ENCODE measurements at regions not wholly inside any gene's neighbourhood (a gene's known extent, or its start where the extent isn't known, plus 50 kb on each side); places are given as distances from the start of the nearest gene placed in this dataset.

DNA sequence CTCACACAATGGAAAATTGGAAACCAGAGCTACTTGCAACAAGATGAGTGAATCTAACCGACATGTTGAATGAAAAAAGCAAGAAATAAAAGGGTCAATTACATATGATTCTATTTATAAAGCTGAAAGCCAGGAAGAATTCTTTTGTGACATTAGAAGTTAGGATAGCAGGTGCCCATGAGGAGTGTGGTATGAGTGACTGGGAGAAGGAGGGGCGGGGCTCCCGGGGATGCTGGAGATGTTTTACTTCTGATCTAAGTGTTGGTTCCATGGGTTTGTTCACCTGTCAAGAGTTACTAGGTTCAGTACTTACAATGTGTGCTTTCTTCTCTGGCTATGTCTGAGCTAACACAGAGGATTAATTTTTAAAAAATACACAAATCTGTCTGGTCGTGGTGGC is 60.8 kb downstream of the NSMCE3 start:
- no peak for DNase-seq

DNA sequence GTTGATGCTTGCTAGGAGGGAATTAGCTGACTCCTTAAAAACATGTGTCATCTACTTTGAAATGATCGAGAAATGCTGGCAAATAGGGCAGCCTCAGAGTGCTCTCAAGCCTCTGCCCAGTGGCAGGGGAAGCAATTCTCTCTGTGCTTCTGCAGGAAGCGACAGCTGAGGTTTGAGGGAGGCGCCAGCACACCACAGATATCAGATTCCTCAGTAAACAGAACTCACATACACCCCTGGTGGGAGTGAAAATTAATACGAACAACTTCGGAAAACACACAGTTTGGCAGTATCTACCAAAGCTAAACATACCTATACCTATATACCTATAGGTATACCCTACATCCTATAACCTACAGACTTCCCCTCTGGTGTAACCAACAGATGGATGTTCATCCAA is 61.3 kb downstream of the NSMCE3 start:
- DNase-seq: peak; percentile 37

DNA sequence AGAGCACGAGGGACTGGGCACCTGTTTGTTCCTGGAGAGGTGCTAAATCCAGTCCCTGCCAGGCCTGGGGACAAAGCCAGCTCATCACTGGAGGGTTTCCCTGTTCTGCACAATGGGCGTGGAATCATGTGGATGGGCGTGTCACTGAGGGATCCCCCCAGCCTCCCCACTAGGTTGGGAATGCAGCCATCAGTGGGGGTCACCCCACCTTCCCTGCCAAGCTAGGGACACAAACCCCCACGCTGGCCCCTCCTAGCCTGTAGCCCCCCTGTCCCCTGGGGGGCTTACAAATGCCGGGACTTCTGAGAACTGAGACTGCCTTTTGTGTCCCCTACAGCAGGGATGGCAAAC is 61.9 kb downstream of the NSMCE3 start:
- no peak for DNase-seq

DNA sequence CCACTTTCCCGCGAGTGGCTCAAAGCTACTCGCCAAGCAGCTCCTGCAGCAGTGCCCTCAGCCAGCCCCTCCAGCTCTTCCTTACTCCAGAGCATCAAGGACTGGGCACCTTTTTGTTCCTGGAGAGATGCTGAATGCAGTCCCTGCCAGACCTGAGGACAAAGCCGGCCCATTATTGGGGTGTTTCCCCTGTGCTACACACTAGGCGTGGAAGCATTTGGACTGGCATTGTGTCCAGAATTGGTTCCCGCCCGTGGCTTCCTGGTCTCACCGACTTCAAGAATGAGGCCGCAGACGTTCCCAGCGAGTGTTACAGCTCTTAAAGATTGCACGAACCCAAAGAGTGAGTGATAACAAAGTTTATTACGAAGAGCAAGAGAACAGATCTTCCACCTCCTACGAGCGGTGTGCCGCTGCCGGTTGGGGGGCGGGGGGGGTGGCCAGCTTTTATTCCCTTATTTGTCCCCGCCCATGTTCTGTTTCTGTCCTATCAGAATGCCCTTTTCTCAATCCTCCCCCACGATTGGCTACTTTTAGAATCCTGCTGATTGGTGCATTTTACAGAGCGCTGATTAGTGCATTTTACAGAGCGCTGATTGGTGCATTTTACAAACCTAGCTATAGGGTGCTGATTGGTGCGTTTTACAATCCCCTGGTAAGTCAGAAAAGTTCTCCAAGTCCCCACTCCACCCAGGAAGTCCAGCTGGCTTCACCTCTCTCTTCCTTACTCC is 62.4 kb downstream of the NSMCE3 start:
- no peak for DNase-seq

DNA sequence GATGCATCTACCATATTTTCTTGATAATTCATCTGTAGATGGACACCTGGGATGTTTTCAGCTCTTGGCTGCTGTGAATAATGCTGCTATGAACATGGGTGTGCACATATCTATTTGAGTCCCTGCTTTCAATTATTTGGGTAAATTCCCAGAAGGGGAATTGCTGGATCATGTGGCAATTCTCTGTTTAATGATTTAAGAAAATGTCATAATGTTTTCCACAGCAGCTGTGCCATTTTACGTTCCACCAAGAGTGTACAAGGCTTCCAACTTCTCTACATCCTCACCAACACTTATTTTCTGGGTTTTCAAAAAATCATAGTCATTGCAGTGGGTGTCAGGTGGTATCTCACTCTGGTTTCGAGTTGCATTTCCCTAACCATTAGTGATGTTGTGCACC is 64.4 kb downstream of the NSMCE3 start:
- DNase-seq: no peak

DNA sequence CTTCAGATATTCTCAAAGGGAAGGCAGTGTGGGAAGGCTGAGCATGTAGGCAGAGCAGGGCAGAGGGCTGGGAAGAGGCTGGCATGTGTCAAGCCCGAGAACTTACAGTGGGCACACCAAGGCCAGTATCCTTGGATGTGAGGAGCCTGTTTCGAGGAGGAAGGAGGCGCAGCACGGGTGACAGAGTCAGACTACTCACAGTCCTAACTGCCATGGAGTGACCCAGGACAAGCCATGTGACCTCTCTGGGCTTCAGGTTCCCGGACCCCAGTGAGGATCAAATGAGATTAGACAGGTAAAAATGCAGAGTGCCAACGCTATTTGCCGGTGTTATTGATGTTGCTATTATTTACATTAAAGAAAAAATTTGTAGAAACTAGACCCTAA is 65.3 kb downstream of the NSMCE3 start:
- no peak for DNase-seq

DNA sequence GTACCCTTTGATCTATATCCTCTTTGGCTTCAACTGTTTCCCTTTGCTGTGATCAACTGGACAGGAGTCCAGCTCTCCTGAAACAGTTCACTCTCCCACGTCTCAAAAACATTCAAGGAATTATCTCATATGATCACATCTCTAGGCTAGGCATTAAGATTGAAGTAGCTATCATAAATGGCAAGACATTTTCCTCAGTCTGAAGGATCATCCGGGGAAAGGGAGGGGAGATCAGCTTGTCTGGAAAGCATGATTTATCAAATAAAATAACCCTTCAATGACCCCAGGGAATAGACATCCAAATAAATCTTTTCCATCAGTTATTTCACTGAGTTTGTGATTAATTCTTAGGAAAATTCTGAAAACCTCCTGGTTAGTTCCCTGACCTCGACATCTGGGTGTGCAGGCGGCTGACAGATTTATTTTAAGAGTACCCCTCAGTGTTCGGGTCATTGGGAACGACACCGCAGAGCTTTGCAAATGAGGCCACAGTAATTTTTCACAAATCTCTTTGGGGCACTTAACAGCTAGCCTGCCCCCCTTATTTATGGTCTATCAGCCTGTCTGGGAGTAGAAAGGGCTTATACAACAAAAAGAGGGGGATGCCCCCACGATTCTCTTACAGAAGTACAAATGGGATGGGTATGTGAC is 65.8 kb downstream of the NSMCE3 start:
- no peak for DNase-seq

DNA sequence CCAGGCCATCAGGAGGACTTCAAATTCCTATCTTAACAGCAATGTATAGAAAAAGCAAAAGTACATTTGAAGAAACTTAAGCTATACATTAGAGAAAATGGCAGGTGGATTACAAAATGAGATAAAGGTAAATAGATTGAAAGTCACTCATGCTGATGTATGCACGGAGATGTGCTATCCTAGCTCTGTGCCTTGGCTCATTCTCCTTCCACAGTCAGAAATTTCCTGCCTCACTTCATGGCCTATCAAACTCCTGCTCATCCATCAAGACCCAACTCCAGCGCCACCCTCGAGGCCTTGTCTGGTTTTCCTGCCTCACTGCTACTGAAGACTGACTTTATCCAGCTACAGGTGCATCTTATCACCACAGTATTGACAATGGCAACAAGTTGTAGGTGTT is 72.9 kb downstream of the NSMCE3 start:
- no peak for DNase-seq

DNA sequence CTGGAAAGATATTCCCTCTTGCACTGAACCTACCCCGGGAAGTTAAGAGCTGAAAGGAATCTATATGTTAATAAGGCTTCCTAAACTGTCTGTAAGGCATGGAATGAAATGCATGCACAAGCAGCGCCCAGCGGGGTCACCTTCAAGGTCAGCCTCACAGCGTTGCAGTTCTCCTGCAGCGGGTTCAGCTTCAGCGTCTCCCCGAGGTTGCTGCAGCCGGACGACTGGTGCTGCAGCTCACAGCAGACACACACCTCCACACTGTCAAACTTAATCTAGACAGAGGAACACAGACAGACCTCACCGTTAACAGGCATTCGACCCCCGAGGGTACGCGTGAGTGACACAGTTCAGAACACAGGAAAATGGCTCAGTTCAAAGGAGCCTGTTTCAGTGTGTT is 73.3 kb downstream of the NSMCE3 start:
- DNase-seq: no peak

DNA sequence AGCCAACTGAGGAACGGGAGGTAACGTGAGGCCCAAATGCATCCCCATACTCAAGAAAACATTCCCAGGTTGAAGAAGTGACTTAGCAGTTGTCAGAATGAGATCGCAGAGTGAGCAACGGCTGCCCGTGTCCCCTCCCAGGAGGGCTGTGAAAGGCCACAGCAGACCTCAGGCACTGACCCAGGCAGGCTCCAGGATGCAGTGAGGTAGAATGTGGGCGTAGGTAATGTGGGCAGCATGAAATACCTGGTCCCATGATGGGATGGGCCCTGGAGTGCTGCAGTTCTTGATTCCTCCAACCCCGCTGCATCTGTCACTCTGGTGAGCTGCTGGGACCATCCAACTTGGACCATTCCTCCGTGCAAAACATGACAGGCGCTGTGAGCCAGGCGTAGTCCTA is 74.8 kb downstream of the NSMCE3 start:
- DNase-seq: no peak

DNA sequence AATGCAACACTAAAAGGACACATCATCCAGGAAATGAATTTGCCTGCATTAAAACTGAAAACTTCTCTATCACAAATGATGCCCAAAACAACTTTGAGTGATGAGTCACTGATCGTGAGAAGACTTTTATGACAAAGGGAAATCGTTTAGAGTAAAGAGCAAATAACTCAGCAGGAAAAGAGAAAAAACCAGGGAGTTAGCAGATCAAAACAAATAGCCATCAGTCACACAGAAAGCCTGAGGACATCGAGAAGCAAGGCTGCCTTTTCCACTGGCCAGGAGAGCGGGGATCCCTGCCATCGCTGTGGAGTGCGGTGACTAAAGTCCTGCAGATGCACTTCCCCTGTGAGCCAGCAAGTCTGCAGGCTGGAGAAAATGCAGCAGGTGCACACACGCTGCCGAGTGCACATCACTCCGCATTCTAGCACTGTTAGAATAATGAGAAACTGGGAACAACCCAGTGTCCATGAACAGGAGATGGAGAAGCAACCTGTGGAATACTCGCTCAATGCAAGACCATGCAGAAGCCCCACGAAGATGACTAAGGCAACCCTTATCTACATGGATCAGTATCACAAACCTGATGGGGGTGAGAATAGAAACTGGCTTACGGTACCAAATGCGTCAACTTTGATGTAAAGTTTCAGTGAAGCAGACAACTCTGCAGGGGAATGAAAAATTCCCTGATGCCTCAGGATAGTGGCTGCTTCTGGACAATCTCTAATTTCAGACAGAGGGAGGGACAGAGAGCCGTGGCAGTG is 86.4 kb downstream of the NSMCE3 start:
- DNase-seq: no peak

DNA sequence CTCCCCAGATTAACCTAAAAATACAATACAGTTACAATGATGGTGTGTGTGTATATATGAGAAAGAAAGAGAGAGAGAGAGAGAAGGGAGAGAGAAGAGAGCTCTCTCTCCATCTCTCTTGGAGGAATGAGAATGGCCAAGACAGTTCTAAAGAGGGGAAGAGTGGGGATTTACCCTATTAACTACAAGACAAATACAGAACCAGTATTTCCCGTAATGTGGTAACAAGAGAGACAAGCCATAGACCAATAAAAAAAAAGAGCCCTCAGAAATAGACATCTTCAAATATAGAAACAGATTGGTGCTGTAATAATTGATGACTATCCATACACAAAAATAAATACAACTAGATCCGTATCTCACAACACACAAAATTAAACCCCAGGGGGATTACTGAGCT is 87.0 kb downstream of the NSMCE3 start:
- DNase-seq: no peak

DNA sequence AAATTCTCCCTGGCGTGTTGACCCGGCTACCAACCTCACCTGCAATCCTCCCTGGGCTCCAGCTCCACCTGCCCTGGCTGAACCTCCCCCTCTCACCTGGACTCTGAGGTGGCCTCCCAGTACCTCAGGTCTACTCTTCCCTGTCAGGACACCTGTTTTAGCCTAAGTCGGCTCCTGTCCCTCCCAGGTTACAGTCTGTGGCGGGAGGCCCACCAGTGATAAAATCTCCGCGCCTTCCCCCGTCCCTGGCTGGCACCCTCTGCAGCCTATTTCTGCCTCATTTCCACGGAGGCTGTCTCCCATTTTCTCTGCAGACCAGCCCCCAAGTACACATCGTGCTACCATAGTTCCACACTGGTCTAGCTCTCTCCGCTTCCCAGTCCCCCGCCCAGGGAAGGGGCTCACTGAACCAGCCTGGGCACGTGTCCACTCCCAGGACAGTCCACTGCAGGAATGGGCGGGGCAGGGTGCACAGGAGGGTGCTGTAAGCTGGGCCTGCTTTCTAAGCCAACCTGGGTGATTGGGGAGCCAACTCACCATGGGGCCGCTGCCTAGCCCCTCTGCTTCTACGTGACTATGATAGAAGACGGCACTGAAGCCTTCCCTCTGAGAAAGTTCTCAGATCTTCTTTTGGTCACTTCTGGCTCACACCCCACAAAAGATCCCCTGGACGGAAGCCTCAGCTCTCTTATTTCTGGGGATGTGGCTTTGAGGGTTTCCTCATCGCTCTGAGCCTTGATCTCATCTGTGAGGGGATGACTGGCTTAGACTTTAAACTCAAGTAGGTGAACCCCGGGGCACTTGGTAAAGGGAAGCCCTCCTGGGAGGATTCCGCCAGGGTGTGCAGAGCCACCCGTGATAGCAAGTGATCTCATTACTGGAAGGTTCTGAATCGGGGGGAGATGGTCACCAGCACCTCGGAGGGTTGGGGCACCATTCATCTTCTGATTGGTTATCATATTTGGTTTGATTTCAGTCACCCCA is 96.6 kb downstream of the NSMCE3 start:
- DNase-seq: no peak

DNA sequence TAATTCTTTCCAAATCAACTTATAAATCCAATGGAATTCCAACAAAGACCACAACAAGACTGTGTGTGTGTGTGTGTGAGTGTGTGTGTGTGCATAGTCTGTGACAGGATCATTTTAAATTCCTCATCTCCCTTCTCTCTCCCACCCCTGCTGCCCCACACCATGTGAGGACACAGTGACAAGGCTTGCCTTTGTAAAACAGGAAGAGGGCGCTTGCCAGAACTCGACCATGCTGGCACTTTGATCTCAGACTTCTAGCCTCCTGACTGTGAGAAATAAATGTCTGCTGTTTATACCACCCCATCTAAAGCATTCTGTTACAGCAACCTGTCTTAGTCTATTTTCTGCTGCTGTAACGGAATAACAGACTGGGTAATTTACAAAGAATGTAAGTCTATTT is 99.1 kb downstream of the NSMCE3 start:
- no peak for DNase-seq

All from NCI-H1105 treated with DMSO at 0.1 percent for 48 hours (cell line).